Hepatocyte (in vitro differentiated cells): ENCODE measurements at regions not wholly inside any gene's neighbourhood (a gene's known extent, or its start where the extent isn't known, plus 50 kb on each side); places are given as distances from the start of the nearest gene placed in this dataset.
A peak's percentile ranks its signal among the peaks of the same experiment; 100 is the strongest.

Source experiments
- DNase-seq: peaks from one replicate; pipeline ENCODE4 v3.0.0-alpha.2; 2016; ENCODE audit warnings: low spot score
- H2AFZ ChIP-seq: fragments of 200-600 bp; sonication (generic); 2 replicates; pipeline ENCODE4 v1.6.0; 2016; ENCODE audit warnings: antibody characterized with exemption, mild to moderate bottlenecking
- H3K27ac ChIP-seq: fragments of 200-600 bp; sonication (generic); 2 replicates; pipeline ENCODE4 v1.5.1; 2016; ENCODE audit warnings: mild to moderate bottlenecking
- H3K27me3 ChIP-seq: fragments of 200-600 bp; sonication (generic); 2 replicates; pipeline ENCODE4 v1.6.1; 2016
- H3K36me3 ChIP-seq: fragments of 200-600 bp; sonication (generic); replicated peaks from 2 replicates; pipeline ENCODE4 v1.5.1; 2016; ENCODE audit warnings: low read depth; ENCODE audit not compliant: insufficient read depth
- H3K4me1 ChIP-seq: fragments of 200-600 bp; sonication (generic); 2 replicates; pipeline ENCODE4 v1.5.1; 2016; ENCODE audit warnings: mild to moderate bottlenecking, moderate library complexity; ENCODE audit not compliant: insufficient read depth
- H3K4me2 ChIP-seq: fragments of 200-600 bp; sonication (generic); 2 replicates; pipeline ENCODE4 v1.6.0; 2016
- H3K4me3 ChIP-seq: fragments of 200-600 bp; sonication (generic); 2 replicates; pipeline ENCODE4 v1.5.1; 2016; ENCODE audit warnings: mild to moderate bottlenecking
- H3K79me2 ChIP-seq: fragments of 200-600 bp; sonication (generic); 2 replicates; pipeline ENCODE4 v1.6.0; 2017; ENCODE audit warnings: mild to moderate bottlenecking
- H3K9me2 ChIP-seq: fragments of 200-600 bp; sonication (generic); replicated peaks from 2 replicates; pipeline ENCODE4 v1.6.0; 2017; ENCODE audit warnings: mild to moderate bottlenecking; ENCODE audit not compliant: insufficient read depth
- H3K9me3 ChIP-seq: fragments of 200-600 bp; sonication (generic); 2 replicates; pipeline ENCODE4 v1.5.1; 2016; ENCODE audit warnings: low read depth, mild to moderate bottlenecking
- H4K20me1 ChIP-seq: fragments of 200-600 bp; sonication (generic); 2 replicates; pipeline ENCODE4 v1.6.0; 2016; ENCODE audit warnings: mild to moderate bottlenecking; ENCODE audit not compliant: insufficient read depth, poor library complexity, severe bottlenecking
- EZH2 ChIP-seq: fragments of 200-600 bp; sonication (generic); IDR thresholded peaks from 2 replicates; pipeline ENCODE4 v1.6.1; 2016; ENCODE audit warnings: antibody characterized with exemption, mild to moderate bottlenecking, borderline replicate concordance
- EZH2phosphoT487 ChIP-seq: fragments of 200-600 bp; sonication (generic); IDR thresholded peaks from one replicate; pipeline ENCODE4 v1.6.1; 2018; ENCODE audit warnings: antibody characterized with exemption, mild to moderate bottlenecking, low read depth, moderate library complexity; ENCODE audit not compliant: unreplicated experiment, severe bottlenecking
- WGBS: methylation state at CpG from one replicate; pipeline ENCODE4 v1.1.6; 2016; ENCODE audit warnings: low lambda C conversion rate; ENCODE audit errors: missing lambda C conversion rate; 5-methylcytosine and 5-hydroxymethylcytosine counted together
- TF ChIP-seq, protein P1 (sequence below): fragments of 200-600 bp; sonication (generic); IDR thresholded peaks from 2 replicates; pipeline ENCODE4 v1.5.1; 2016; ENCODE audit warnings: antibody characterized with exemption, mild to moderate bottlenecking; ENCODE audit not compliant: poor library complexity

DNA sequence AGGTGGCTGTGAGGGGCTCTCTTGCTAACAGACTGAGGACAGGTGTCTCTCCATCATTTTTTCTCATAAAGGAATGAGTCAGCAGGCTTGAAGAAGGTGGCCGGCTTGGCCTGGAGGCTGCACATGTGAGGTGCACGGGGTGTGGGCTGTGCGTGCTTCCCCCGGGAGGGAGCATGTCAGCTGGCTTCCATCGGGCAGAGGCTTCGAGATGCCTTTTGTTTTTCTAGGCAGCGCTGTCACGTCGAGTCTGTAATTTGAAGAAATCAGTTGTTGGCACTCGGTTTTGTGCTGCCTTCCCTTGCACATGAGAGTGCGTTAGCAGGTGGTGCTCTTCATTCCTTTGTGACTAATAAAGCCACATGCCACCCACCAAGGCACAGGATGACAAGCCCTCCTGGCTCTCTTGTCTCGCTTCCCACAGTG, 89.7 kb downstream of the NPIPB11 start:
- no peak for DNase-seq
- TF ChIP-seq EZH2phosphoT487 (no peak), EZH2 (no peak)
- TF ChIP-seq, protein P1, sequence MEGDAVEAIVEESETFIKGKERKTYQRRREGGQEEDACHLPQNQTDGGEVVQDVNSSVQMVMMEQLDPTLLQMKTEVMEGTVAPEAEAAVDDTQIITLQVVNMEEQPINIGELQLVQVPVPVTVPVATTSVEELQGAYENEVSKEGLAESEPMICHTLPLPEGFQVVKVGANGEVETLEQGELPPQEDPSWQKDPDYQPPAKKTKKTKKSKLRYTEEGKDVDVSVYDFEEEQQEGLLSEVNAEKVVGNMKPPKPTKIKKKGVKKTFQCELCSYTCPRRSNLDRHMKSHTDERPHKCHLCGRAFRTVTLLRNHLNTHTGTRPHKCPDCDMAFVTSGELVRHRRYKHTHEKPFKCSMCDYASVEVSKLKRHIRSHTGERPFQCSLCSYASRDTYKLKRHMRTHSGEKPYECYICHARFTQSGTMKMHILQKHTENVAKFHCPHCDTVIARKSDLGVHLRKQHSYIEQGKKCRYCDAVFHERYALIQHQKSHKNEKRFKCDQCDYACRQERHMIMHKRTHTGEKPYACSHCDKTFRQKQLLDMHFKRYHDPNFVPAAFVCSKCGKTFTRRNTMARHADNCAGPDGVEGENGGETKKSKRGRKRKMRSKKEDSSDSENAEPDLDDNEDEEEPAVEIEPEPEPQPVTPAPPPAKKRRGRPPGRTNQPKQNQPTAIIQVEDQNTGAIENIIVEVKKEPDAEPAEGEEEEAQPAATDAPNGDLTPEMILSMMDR: no peak
- no peaks in the 10 kb centered on the region for H3K36me3 ChIP-seq
- H3K27me3 ChIP-seq: no peaks in the 10 kb centered on the region
- H3K9me2 ChIP-seq: no peaks in the 10 kb centered on the region
- H3K4me3 ChIP-seq: no peak overlapping the region
- no peak overlapping the region for H3K27ac ChIP-seq
- no peaks in the 10 kb centered on the region for H3K9me3 ChIP-seq
- 79% methylated on average over 12 of the region's 12 CpGs for WGBS
- no peak overlapping the region for H2AFZ ChIP-seq
- H3K4me2 ChIP-seq: no peak overlapping the region
- peaks cover 6% of the 10 kb centered on the region for H3K4me1 ChIP-seq
- no peaks in the 10 kb centered on the region for H3K79me2 ChIP-seq
- no peaks in the 10 kb centered on the region for H4K20me1 ChIP-seq

DNA sequence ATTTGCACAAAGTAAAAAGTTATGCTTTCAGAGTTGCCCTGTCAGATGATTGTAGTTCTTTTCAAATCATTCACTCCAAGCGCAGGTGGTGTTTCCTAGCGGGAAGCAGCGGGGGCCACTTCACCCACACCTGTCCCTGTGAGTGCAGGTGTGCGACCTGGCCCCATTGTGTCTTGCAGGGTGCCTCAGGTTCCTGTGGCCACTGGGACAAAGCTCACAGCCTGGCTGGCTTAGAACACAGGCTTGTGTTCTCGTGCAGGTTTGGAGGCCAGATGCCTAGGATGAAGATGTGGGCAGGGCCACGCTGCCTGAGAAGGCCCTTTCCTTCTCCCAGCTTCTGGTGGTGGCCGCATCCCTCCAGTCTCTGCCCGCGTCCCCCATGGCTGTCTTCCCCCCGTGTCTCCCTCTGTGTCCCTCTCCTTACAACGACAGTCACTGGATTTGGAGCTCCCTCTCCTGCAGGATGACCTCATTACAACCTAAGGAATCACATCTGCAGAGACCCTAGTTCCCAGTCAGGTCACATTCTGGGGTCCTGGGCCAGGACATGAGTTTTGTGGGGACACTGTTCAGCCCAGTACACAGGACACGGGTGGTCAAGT, 90.5 kb downstream of the NPIPB11 start:
- no peaks in the 10 kb centered on the region for H3K9me2 ChIP-seq
- H3K4me2 ChIP-seq: no peak overlapping the region
- H3K9me3 ChIP-seq: no peaks in the 10 kb centered on the region
- no peaks in the 10 kb centered on the region for H3K27me3 ChIP-seq
- peaks cover 6% of the 10 kb centered on the region for H3K4me1 ChIP-seq
- WGBS: 71% methylated on average over 12 of the region's 12 CpGs
- no peak overlapping the region for H2AFZ ChIP-seq
- no peaks in the 10 kb centered on the region for H4K20me1 ChIP-seq
- TF ChIP-seq, protein P1: peak; percentile 33
- TF ChIP-seq EZH2phosphoT487: no peak
- no peaks in the 10 kb centered on the region for H3K79me2 ChIP-seq
- no peaks in the 10 kb centered on the region for H3K36me3 ChIP-seq
- DNase-seq: no peak
- no peak overlapping the region for H3K4me3 ChIP-seq
- H3K27ac ChIP-seq: peak overlapping the region; percentile 9

DNA sequence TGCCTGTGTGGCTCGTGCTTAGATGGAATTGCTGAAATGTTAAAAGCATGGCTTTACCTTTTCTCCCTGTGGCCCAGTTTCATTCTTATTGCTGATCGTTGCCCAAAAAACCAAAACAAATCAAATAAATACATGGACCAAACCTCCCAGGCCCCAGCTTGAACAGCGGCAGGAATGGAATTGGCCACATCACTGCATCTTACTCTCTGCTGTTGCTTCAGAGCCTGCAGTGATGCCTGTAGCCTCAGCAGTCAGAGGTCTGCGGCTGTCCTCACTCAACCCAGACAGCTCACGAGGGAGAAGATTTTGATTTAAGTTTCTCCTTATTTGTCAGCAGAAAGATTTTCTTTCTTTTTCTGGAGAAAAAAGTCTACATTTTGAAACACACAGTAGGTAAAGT, 91.5 kb downstream of the NPIPB11 start:
- H4K20me1 ChIP-seq: no peaks in the 10 kb centered on the region
- H3K27me3 ChIP-seq: no peaks in the 10 kb centered on the region
- WGBS: 87% methylated on average over 5 of the region's 5 CpGs
- no peak overlapping the region for H3K4me2 ChIP-seq
- no peaks in the 10 kb centered on the region for H3K79me2 ChIP-seq
- H3K36me3 ChIP-seq: no peaks in the 10 kb centered on the region
- H3K4me1 ChIP-seq: peaks cover 6% of the 10 kb centered on the region
- H3K9me3 ChIP-seq: no peaks in the 10 kb centered on the region
- no peaks in the 10 kb centered on the region for H3K9me2 ChIP-seq
- no peak overlapping the region for H2AFZ ChIP-seq
- TF ChIP-seq EZH2phosphoT487 (no peak), EZH2 (no peak)
- TF ChIP-seq, protein P1: no peak
- DNase-seq: no peak
- no peak overlapping the region for H3K27ac ChIP-seq
- no peak overlapping the region for H3K4me3 ChIP-seq

DNA sequence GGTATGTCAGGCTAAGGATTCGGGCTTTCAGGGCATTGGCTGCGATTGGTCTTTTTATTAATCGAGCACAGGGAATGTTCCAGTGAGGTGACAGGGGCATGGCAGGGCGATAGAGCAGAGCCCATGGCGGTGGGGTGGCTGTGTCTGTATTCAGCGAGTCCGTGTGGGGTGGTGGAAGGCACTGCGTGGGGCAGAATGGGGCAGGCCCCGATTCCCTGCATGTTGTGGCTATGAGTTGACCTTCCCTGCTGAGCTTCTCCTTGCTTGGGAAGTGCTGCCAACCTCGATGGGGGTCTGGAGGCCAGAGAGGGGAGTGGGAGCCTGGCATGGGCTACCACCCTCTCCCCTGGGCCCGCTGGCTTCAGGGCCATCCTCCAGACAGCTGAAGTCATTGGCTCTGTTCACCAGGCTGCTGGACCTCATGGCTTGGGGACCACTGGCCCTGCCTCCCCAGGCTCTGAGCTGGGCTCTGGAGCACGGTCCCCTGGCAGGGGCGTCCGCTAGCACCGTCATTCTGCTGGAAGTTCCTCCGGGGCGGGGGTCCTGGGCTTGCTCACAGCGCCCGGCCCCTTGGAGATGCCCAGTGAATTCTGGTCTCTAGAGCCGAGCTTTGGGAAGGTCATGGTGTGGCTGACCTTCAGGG, 92.1 kb downstream of the NPIPB11 start:
- Histone ChIP-seq H3K27me3 (no peaks in the 10 kb centered on the region), H3K4me2 (no peak overlapping the region), H2AFZ (no peak overlapping the region), H3K4me1 (peaks cover 6% of the 10 kb centered on the region), H4K20me1 (no peaks in the 10 kb centered on the region), H3K9me2 (no peaks in the 10 kb centered on the region), H3K9me3 (no peaks in the 10 kb centered on the region), H3K79me2 (no peaks in the 10 kb centered on the region), H3K36me3 (no peaks in the 10 kb centered on the region), H3K27ac (no peak overlapping the region), H3K4me3 (no peak overlapping the region)
- no peak for TF ChIP-seq EZH2
- TF ChIP-seq, protein P1: no peak
- 97% methylated on average over 20 of the region's 20 CpGs for WGBS
- DNase-seq: no peak
